Ecto neural progenitor cell (in vitro differentiated cells): ENCODE measurements at regions not wholly inside any gene's neighbourhood (a gene's known extent, or its start where the extent isn't known, plus 50 kb on each side); places are given as distances from the start of the nearest gene placed in this dataset.

Experiments used
- DNase-seq: peaks from one replicate; pipeline ENCODE4 v3.0.0-alpha.2; 2018; ENCODE audit warnings: low spot score

DNA sequence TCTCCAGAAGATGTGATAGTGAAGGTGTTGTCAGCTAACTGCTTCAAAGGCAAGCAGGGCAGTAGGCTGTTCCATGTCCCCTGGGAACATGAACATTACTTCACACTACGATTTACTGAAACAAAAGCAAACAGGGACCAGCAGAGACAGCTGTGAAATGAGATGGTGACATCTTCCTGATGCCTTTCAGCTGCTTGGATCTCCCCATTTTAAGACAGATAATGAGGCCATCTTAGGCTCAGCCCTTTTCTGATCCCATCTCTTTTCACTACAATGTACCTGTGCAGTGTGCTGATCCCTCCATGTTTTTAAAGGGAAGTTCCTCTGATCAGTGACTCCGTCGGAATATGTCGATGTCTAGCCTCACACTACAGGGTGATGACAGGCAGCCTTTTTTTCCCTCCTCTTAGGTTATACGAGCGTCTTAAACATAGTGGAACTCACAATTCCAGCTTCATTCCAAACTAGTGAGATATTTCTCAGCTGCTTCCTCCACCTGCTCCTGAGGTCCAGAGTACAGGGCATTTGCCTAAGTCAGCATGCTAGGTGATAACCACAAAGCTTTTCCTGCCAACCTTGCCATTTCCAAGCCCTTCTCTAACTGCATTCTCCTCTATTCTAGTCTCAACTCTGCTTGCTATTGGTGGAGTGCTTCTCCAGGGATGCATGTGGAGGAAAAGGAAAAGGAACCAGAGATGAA, 87.6 kb upstream of the EGLN3 start:
- DNase-seq = no peak

DNA sequence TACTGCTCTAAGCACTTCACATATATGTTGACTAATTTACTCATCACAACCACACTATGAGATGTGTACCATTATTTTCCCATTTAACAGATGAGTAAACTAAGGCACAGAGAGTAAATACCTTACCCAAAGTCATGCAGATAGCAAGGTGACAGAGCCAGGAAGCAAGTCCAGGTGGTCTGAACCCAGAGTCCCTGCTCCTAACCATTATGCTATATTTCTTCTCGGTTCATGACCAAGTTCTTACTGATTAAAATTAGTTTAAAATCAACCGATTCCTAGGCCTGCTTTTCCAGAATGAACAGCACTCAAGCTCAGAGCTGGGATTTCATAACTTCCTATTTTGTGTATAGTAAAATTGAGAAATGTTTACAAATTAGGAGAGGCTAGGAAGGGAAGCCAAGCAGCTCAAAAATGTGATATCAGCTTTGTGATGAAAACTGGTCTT, 85.5 kb upstream of the EGLN3 start:
- DNase-seq = no peak

DNA sequence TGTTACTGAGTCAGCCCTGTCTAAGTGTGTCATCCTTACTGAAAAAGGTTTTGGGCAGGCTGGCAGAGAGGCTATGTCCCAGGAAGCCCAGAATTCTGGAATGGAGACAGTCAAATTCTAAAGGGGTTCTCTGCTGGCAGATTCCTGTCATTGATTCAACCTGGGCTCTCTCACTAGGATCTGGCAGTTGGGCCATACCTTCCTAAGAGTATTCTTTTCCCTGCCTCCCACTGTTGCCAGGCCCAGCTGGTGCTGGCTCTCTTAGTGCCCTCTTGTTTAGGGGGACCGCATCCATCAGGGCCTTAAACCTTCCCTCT, 85.0 kb upstream of the EGLN3 start:
- no peak for DNase-seq

DNA sequence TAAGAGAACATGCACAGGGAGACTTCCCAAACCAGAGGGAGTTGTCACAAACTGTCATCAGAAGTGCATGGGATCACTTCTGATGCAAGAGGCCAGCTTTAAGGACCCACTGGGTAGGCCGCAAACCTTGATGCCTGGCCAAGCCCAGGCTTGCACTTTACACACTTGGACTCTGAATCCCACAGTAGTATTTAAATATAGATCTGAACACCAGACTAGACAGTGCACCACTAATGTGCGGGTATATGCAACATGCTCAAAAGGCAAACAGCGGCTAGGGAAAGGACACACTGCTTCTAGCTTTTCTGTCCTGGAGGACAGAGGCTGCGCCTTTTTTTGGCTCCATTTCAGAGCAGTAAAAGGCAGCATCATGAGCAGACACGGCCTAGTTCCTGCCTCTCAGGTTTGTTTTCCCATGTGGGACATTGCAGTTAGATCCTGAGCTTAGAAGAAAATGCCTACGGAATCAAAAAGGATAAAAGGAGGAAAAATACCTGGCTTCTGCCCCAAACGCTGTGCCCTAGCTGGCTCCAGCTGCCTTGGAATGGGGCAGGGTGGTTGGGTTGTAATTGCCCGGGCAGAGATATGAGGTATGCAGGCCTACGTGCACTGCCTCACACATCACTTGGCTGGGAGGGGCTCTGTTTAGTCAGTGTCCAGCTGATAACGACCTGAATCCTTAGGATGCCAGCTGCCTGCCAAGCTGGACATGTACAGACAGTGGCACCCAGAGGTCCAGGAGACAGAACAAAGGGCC, 84.5 kb upstream of the EGLN3 start:
- DNase-seq = no peak

DNA sequence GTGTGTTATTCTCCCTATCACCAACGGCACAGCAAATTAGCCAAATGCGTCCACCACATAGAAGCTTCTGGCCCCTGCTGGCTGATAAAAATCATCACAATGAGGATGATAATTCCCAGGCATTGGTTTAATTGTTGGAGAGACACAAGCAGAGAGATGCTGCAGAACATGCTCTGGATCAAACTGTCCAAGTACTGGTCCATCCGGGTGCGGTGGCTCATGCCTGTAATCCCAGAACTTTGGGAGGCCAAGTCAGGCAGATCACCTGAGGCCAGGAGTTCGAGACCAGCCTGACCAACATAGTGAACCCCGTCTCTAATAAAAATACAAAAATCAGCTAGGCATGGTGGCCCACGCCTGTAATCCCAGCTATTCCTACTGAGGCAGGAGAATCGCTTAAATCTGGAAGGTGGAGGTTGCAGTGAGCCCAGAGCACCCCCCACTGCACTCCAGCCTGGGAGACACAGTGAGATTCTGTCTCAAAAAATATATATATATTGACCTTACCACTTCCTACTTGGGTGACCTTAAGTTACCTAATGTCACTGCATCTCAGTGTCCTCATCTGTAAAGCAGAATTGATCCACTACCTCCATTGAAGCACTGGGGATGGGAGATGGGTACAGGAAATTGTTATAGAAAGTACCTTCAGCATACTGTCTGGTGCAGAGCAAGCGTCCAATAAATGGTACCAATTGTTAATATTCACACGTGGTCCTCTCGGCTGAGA, 83.7 kb upstream of the EGLN3 start:
- no peak for DNase-seq

DNA sequence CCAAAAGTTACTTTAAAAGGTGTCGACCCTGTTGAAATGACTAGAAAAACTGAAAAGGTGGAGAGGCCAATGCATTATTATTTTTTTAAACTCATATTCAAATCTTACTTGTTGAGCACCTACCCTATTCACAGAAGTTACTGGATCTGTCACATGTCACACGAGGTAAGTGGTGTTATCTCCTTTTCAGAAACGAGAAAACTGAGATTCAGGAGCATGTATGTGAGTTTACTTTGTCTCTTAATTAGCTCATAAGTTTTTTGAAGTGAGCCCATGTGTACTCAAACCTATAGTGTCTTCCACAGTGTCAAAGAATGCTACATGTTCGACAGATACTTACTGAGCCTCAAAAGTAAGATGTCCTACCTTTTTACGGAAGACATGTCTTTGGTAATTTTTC, 81.8 kb upstream of the EGLN3 start:
- DNase-seq = no peak

DNA sequence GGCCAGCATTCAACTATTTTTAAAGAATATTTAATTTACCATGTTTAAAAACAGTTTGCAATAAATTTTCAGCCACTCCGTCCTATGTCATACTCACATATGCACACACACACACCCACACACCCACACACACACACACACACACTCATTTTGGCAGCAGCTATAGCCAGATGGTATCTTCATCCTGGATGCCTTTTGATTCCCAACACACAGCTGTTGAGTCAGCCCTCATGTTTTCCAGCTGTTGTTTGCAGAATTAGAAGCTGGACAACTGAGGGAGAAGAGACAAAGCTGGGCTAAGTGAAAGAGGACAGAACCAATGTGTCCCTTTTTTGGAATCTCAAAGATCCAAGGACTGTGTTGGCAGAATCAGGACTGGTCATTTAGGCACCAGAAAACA, 80.0 kb upstream of the EGLN3 start:
- no peak for DNase-seq

DNA sequence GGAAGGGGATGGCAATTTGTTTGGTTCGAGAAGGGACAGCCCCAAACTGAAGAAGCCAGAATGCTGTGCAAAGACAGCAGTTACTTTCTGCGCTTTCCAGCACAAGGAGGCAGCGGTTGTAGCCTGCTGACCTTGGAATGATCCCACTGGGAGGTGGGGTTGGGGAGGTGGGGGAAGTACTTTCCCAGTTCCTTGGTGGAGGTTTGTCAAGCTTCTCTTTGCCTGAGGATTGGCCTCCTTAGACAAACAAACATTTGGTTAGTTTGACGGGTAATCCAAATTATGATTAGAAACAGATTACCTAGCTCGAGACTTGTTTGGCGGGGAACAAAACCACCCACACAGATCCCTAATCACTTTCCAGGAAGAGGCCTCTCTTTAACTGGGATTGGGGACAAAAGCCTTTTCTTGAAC, 79.1 kb upstream of the EGLN3 start:
- no peak for DNase-seq

DNA sequence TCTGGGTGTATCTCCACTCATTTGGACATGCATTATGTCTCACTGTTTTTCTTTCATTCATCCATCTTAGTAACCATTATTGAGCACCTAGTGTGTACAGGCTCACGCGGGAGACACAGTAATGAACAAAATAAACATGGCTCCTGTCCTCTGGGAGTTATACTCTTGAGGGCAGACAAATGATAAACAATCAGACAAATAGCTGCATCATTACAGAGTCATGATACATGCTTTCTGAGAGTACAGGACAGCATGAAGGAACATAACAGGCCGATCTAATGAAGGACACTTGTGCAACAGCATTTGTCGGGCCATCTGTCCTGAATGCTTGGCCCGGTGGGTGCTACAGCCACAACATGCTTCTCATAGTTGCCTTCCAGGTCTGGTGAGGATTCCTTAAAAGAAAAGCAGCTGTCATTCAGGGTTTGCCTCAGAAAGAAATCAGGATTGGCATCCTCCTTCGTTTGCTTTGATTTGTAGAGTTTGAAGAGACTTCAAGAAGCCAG, 77.2 kb upstream of the EGLN3 start:
- no peak for DNase-seq

DNA sequence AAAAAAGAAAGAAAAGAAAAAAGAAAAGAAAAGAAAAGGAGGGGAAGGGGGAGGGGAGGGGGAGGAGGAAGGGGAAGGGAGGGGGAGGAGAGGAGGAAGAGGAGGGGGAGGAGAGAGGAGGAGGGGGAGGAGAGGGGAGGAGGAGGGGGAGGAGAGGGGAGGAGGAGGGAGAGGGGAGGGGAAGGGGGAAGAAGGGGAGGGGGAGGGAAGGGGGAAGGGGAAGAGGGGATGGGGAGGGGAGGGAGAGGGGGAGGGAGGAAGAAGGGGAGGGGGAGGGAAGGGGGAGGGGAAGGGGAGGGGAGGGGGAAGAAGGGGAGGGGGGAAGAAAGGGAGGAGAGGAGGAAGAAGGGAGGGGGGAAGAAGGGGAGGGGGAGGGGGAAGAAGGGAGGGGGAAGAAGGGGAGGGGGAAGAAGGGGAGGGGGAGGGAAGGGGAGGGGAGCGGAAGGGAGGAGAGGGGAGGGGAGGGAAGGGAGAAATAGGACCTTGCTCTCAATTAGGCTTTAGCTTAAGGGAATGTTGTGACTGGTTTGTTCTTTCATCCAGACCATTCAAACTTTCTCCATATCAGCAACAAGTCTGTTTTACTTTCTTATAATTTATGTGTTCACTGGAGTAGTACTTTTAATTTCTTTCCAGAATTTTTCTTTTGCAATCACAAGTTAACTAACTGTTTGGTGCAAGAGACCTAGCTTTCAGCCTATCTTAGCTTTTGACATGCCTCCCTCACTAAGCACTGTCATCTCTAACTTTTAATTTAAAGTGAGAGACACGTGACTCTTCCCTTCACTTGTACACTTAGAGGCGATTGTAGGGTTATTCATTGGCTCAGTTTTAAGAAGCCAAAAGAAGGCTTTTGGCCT, 76.5 kb upstream of the EGLN3 start:
- no peak for DNase-seq

DNA sequence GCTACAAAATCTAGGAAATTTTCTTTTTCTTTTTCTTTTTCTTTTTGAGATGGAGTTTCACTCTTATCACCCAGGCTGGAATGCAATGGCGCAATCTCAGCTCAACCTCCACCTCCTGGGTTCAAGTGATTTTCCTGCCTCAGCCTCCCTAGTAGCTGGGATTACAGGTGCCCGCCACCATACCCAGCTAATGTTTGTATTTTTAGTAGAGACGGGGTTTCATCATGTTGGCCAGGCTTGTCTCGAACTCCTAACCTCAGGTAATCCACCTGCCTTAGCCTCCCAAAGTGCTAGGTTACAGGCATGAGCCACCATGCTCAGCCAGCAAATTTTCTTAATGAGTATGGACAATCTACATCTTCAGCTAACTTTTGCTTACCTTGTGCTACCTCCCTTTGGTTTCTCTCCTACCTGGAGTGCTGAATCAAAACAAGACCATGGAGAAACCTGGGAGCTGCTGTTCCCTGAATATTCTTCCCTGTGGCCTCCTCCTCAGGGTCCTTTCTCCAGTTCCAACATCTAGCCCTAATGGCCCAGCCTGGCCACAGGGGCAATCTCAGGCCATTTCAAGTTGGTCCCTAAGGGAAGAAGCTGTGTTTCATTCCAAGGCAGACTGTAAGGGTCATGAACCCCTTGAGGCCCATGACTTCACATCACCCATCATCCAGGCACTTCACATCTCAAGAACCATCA, 74.6 kb upstream of the EGLN3 start:
- no peak for DNase-seq

DNA sequence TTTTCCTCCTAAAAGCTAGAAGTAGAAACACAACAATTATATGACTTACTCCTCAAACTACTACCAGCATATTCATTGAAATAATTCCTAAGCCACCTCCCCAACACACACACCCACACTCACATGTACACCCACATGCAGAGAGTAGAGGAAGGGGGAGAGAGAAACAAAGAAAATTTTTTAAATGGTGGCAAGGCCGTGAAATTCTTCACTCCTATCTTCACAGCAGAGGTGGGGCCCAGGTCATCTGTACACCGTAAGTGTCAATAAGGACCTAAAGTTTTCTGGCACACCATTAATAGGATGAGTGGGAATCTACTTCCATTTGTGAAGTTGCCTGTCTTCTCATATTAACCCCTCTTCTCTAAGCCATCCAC, 73.9 kb upstream of the EGLN3 start:
- DNase-seq = no peak

DNA sequence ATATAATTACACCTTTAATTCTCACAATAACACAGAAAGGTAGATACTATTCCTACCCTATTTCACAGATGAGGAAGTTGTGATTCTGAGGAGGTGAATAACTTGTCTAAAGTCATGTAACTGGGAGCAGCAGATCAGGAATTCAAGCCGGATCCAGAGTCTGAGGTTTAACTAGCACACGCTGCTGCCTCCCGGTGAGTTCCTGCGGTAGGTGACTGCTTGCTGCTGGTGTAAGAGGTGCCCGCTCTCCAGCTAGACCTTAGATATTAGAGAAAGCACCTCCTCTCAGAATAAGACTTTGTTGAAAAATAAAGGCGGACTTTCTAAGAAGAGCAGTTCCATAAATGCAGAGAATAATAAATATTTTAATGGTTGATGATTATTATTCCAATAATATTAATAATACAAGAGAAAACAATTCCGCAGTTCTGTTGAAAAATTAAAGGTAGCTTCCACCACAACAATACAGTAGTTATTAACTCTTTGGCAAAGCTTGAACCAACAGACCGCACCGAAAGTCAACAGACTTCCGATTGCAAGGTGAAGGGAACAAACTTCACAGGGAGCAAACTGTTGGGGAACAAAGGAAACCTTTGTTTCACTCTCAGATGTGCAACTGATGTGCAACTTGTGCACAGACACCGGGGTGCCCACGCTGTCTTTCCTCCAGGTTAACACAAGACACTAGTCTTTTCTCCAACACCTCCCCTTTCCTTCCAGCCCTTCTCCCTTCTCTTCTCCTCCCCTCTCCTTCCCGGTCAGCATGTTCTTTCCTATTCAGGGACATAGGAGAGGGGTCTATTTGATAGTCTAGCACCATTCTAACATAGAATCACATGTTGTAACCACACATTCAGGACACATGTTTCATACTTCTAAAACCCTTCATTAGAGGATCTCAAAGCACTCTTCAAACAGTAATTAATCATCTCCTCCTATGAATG, 73.2 kb upstream of the EGLN3 start:
- no peak for DNase-seq

DNA sequence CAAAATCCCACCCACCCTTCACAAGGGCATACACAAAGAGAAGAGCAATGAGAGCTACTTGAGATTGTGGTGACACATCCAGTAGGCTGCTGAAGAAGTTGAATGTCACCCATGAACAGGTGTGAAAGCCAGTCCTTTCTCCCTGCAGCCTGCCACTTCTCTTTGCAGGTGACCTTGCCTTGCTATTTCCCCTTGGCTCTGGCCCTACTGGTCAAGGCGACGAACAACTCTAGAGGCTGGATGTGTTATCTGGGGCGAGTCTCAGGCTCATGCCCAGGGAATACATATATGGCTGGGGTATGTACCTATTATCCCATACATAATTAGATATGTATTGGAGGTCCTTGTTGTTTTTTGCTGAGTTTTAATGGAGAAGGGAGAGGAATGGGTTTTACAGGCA, 70.2 kb upstream of the EGLN3 start:
- no peak for DNase-seq

DNA sequence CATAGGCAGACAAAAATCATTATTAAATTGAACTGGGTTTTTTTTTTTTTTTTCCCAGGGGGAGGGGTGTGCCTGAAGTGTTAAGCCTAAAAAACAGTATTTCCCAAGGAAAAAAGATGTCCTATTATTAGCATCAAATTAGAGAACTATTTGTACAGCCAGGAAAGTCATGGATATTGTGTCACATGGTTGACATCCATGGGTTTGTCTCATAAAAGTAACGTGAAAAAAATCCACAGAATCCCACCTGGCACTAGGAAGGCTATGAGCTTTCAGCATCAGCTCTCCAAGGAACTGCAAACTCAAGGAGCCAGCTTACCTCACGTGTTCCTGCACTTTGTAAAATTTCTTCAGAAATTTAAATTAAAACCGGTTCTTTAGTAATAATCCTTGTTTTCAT, 69.1 kb upstream of the EGLN3 start:
- no peak for DNase-seq

DNA sequence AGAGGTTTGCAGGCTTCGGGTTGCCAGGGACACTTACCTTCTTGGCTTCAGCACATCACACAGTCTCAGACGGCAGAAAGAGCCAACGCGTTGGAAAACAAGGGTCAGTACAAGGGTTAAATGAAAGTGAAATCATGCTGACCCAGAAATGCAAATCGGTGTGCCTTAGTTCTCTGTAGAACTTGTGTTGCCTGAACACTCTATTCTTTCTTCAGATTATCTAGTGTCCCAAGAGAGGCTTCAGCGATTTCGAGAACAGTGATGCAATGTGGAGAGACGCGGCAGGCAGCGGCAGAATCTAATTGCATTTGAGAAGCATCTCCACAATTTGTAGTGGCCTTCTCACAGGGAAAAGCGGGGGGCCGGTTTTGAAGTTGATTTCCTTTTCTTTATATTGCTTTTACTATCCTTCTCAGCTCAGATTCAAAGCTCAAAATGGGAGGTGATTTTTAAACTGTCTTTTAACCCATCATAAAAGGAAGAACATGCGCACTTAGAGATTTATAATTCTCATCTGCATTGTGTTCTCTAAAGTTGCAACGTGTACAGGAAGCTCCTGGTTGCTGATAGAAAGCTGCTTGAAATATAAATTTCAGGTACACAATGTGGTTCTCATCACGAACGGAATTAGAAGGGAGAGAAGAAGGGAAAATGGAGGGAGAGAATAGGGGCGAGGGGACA, 67.8 kb upstream of the EGLN3 start:
- DNase-seq = no peak

DNA sequence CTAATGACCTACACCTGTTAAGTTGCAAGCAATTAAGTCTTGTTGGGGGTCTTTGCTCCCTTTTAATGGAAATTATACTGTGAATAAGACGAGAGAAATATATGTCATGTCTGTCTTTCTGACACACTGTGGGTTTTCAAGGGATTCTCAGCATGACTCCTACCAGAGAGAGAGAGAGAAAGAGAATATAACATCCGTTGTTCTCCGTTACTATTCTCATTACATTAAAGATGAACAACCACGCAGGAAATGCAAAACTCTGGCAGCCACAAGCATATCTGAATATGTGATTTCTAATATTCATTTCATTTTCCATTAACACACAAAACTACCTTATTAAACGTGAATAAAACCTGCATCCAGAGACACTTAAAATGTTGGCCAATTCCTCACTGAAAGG, 67.3 kb upstream of the EGLN3 start:
- DNase-seq = no peak

DNA sequence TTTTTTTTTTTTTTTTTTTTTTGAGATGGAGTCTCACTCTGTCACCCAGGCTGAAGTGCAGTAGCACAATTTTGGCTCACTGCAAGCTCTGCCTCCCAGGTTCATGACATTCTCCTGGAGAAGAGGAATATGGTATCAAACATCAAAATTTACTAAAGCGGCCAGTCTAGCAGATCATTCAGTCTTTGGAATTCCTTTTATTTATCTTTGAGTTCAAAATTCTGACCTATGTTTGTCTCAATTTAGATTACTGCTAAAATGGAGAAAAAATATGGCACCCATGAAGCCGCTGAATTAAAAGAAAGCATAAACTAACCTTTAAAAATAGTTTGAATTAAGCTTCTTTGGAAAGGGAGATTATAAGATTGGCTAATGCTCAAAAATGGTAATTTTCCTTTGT, 64.5 kb upstream of the EGLN3 start:
- no peak for DNase-seq

DNA sequence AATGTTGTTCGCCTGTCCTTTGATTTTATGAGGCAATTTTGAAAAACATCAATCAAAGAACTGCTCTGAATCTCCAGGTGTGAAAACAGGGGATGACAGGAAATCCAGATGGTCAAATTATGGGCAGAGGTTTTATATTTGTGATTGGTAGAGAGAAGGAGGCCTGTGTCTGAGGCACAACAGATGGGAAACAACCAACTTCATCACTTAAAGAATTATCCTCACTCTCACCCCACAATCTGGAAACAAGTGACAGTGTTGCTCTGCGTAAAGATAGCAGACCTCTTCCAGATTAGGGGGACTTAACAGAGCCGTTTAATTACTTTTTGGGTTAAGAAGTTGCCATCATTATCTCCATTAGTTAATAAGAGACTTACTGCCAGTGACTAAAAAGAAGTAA, 64.1 kb upstream of the EGLN3 start:
- no peak for DNase-seq

DNA sequence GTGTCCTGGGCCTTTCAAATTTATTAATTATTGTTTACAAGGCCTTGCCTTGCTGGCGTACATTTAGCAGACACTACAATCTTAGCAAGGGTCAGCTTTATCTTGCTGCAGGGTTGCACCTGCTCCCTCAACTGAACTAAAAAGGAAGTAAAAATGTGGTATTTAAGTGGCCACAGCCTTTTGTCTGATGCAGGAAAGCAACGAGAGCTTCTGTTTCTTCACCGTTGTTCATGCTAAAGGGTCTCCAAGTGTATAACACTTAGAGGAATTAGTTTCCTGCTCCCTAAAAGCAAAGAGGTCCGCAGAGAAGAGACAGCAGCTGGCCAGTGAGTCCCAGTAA, 62.8 kb upstream of the EGLN3 start:
- no peak for DNase-seq
